HG02885 (cell line): ENCODE measurements at regions not wholly inside any gene's neighbourhood (a gene's known extent, or its start where the extent isn't known, plus 50 kb on each side); places are given as distances from the start of the nearest gene placed in this dataset.

Source experiments
- ATAC-seq: cut with Tn5 transposase; IDR thresholded peaks from one replicate; pipeline ENCODE4 v1.9.1; 2021; ENCODE audit warnings: mild to moderate bottlenecking; ENCODE audit not compliant: unreplicated experiment, poor library complexity

DNA sequence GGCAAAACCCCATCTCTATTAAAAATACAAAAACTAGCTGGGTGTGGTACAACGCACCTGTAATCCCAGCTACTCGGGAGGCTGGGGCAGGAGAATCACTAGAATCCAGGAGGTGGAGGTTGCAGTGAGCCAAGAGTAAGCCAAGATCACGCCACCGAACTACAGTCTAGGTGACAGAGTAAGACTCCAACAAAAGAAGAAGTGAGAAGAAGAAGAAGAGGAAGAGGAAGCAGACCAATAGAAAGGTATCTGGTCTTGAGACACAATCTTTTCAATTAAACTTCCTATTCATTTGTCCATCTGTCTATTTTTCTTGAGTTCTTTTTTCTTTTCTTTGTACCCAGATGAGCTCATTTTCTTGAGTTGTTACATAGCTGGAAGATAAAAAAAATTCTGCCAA is 55.7 kb upstream of the ACADM start:
- ATAC-seq = peak; percentile 51

DNA sequence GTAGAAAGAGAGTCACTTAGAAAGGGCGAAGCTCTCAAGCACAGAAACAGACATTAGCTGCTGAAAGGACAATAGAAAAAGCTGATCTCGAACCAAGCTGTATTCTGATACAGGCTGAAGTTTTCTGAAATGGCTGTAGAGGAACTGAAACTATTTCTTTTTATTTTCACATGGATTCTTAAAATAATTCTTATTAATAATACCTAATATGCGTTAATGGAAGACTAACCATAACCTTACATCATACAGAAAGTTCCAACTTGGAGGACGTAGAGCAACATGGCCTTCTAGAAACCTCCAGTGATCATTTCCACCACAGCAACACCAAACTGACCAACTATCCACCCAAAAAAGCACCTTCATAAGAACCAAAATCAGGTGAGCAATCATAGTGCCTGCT is 52.8 kb upstream of the ACADM start:
- no peak for ATAC-seq

DNA sequence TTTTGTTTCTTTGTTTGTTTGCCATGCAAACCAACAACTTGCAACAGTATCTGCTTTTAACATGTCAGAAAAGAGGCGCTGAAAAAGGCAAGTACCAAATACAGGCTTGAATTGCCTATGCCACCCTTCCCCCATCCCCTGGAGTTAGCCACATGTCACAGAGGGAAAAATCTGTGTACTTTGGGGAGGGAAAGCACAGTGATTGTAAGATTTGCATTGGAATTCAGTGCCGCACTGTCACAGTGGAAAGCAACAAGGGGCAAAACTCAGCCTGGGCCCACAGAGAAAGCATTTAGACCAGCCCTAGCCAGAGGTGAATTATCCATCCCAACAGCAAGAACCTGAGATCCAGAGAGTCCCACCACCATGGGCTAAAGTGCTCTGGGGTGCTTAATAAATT is 52.4 kb upstream of the ACADM start:
- ATAC-seq = no peak

DNA sequence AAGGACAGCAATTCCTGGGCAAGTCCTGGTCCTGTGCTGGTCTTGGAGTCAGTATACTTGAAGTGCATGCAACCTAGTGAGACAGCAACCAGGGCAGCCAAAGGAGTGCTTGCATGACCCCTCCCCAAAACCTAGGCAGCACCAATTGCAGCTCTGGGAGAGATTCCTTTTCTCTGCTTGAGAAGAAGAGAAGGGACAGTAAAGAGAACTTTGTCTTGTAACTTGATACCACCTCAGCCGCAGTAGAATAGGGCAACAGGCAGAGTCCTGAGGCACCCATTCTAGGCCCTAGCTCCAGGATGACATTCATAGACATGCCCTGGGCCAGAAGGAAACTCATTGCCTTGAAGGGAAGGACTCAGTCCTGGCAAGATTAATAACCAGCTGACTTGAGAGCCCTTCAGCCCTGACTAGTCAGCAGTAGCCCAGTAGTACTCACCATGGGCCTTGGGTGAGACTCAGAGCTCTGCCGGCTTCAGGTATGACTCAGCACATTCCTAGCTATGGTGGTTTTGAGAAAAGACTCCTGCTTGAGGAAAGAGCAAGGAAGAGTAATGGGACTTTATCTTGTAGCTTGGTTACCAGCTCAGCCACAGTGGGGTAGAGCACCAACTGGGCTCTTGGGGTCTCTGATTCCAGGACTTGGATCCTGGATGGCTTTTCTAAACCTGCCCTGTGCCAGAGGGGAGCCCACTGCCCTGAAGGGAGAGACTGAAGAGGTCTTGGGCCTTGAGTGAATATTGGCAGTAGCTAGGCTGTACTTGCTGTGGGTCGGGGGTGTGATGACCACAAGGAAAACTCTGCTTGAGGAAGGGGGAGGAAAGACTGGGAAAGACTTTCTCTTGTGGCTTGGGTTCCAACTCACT is 51.7 kb upstream of the ACADM start:
- peak; percentile 53 for ATAC-seq

DNA sequence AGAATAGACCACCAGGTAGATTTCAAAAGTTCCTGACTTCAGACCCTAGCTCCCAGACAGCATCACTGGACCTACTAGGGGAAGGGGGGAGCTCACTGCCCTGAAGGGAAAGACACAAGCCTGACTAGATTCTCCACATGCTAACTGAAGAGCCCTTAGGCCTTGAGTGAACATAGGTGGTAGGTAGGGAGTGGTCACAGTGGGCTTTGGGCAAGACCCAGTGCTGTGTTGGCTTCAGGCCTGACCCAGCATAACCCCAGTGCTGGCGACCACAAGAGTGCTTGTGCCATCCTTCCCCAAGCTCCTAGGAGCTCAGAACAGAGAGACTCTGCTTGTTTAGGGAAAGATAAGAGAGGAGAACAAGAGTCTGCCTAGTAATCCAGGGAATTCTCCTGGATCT is 51.1 kb upstream of the ACADM start:
- no peak for ATAC-seq

DNA sequence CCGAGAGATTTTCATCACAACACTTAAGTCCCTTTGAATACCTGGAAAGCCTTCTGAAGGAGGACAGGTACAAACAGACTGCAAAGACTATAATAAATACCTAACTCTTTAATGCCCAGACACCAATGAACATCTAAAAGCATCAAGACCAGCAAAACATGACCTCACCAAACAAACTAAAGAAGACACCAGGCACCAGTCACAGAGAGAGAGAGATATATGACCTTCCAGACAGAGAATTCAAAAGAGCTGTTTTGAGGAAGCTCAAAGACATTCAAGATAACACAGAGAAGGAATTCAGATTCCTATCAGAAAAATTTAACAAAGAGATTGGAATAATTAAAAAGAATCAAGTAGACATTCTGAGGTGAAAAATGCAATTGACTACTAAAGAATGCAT is 50.6 kb upstream of the ACADM start:
- ATAC-seq = no peak
